ENCODE measurements at regions not wholly inside any gene's neighbourhood (a gene's known extent, or its start where the extent isn't known, plus 50 kb on each side); places are given as distances from the start of the nearest gene placed in this dataset.

GRCh38 chr1:222375701-222376100, 172.2 kb downstream of the HHIPL2 start:
- TF ChIP-seq POLR2A (IDR thresholded peaks at IDR 0.05): no peak
- no peak for TF ChIP-seq CTCF (IDR thresholded peaks at IDR 0.05)
- no peak for TF ChIP-seq POLR2AphosphoS5 (IDR thresholded peaks at IDR 0.05)

All from stomach (tissue), 4 donors.